H9 (cell line): ENCODE measurements at regions not wholly inside any gene's neighbourhood (a gene's known extent, or its start where the extent isn't known, plus 50 kb on each side); places are given as distances from the start of the nearest gene placed in this dataset.

ENCODE experiments used
- DNase-seq: peaks from one replicate; pipeline ENCODE4 v3.0.0-alpha.2; 2017
- H2AFZ ChIP-seq: one replicate; pipeline ENCODE4 v1.6.1; 2013; ENCODE audit warnings: mild to moderate bottlenecking, low read length, control low read depth, moderate library complexity
- H2AK5ac ChIP-seq: 2 replicates; pipeline ENCODE4 v1.6.1; 2013; ENCODE audit warnings: low read length, control low read depth, mixed read lengths; ENCODE audit not compliant: insufficient read length
- H2BK120ac ChIP-seq: one replicate; pipeline ENCODE4 v1.6.1; 2013; ENCODE audit warnings: low read depth, mild to moderate bottlenecking, low read length, control low read depth, inconsistent platforms; ENCODE audit not compliant: poor library complexity, severe bottlenecking
- H2BK12ac ChIP-seq: 2 replicates; pipeline ENCODE4 v1.6.1; 2013; ENCODE audit warnings: low read length, control low read depth, mixed read lengths, low read depth; ENCODE audit not compliant: insufficient read length
- H2BK15ac ChIP-seq: 2 replicates; pipeline ENCODE4 v1.6.1; 2013; ENCODE audit warnings: low read depth, low read length, control low read depth
- H2BK20ac ChIP-seq: one replicate; pipeline ENCODE4 v1.6.1; 2013; ENCODE audit warnings: low read depth, mild to moderate bottlenecking, low read length, control low read depth, inconsistent platforms; ENCODE audit not compliant: poor library complexity, severe bottlenecking
- H2BK5ac ChIP-seq: 2 replicates; pipeline ENCODE4 v1.6.1; 2013; ENCODE audit warnings: low read length, control low read depth, mixed read lengths; ENCODE audit not compliant: insufficient read length
- H3K14ac ChIP-seq: 2 replicates; pipeline ENCODE4 v1.6.1; 2013; ENCODE audit warnings: low read length, control low read depth; ENCODE audit not compliant: insufficient read depth
- H3K18ac ChIP-seq: 2 replicates; pipeline ENCODE4 v1.6.1; 2013; ENCODE audit warnings: low read depth, mild to moderate bottlenecking, mixed read lengths, low read length, control low read depth; ENCODE audit not compliant: insufficient read length
- H3K23ac ChIP-seq: 2 replicates; pipeline ENCODE4 v1.6.1; 2013; ENCODE audit warnings: low read length, control low read depth, mixed read lengths, low read depth; ENCODE audit not compliant: insufficient read length
- H3K23me2 ChIP-seq: 2 replicates; pipeline ENCODE4 v1.6.1; 2013; ENCODE audit warnings: low read depth, mild to moderate bottlenecking, mixed read lengths, low read length, control low read depth; ENCODE audit not compliant: insufficient read length, poor library complexity, severe bottlenecking
- H3K27ac ChIP-seq: 2 replicates; pipeline ENCODE4 v1.5.1; 2013; ENCODE audit warnings: low read length, control low read depth, mixed read lengths, low read depth; ENCODE audit not compliant: insufficient read length
- H3K27me3 ChIP-seq: 2 replicates; pipeline ENCODE4 v1.6.1; 2013; ENCODE audit warnings: low read length, control low read depth, inconsistent platforms; ENCODE audit not compliant: insufficient read depth
- H3K4ac ChIP-seq: 2 replicates; pipeline ENCODE4 v1.6.1; 2013; ENCODE audit warnings: low read depth, mild to moderate bottlenecking, control low read depth, inconsistent platforms, low read length, moderate library complexity
- H3K4me1 ChIP-seq: 2 replicates; pipeline ENCODE4 v1.6.1; 2013; ENCODE audit warnings: low read length, control low read depth, inconsistent platforms; ENCODE audit not compliant: insufficient read depth
- H3K4me2 ChIP-seq: 2 replicates; pipeline ENCODE4 v1.6.1; 2013; ENCODE audit warnings: low read length, control low read depth, mixed read lengths; ENCODE audit not compliant: insufficient read length, insufficient read depth
- H3K56ac ChIP-seq: 2 replicates; pipeline ENCODE4 v1.6.1; 2013; ENCODE audit warnings: low read depth, mild to moderate bottlenecking, mixed read lengths, low read length, control low read depth; ENCODE audit not compliant: insufficient read length
- H3K79me1 ChIP-seq: 2 replicates; pipeline ENCODE4 v1.6.1; 2013; ENCODE audit warnings: low read depth, mild to moderate bottlenecking, moderate library complexity, low read length, control low read depth, inconsistent platforms; ENCODE audit not compliant: insufficient read depth, poor library complexity, severe bottlenecking
- H3K79me2 ChIP-seq: 2 replicates; pipeline ENCODE4 v1.6.1; 2013; ENCODE audit warnings: low read length, control low read depth, inconsistent platforms; ENCODE audit not compliant: insufficient read depth
- H3K9ac ChIP-seq: 2 replicates; pipeline ENCODE4 v1.6.1; 2013; ENCODE audit warnings: low read length, control low read depth, mixed read lengths; ENCODE audit not compliant: insufficient read length; ENCODE audit errors: extremely low read depth
- H3K9me3 ChIP-seq: one replicate; pipeline ENCODE4 v1.6.1; 2013; ENCODE audit warnings: low read depth, low read length, inconsistent platforms; ENCODE audit not compliant: control insufficient read depth
- H3T11ph ChIP-seq: one replicate; pipeline ENCODE4 v1.6.1; 2013; ENCODE audit warnings: mild to moderate bottlenecking, low read length, control low read depth, inconsistent platforms
- H4K20me1 ChIP-seq: one replicate; pipeline ENCODE4 v1.6.1; 2013; ENCODE audit not compliant: control insufficient read depth, insufficient read length, insufficient read depth
- H4K5ac ChIP-seq: 2 replicates; pipeline ENCODE4 v1.6.1; 2013; ENCODE audit warnings: low read depth, mild to moderate bottlenecking, mixed read lengths, low read length, control low read depth; ENCODE audit not compliant: insufficient read length
- H4K8ac ChIP-seq: replicated peaks from 2 replicates; pipeline ENCODE4 v1.6.1; 2013; ENCODE audit warnings: low read length, control low read depth, mixed read lengths, low read depth; ENCODE audit not compliant: insufficient read length
- H4K91ac ChIP-seq: 2 replicates; pipeline ENCODE4 v1.6.1; 2013; ENCODE audit warnings: low read depth, mild to moderate bottlenecking, moderate library complexity, mixed read lengths, low read length, control low read depth; ENCODE audit not compliant: insufficient read length
- H3K27ac Mint-ChIP-seq, 3 experiments: 2 replicates in 2 of 3; 3 replicates in 1 of 3; pipeline ENCODE4 v1.8.0; 2020 to 2021; ENCODE audit warnings: mixed read lengths in 3 of 3, mild to moderate bottlenecking in 1 of 3, moderate library complexity in 1 of 3
- H3K27me3 Mint-ChIP-seq: 2 replicates; pipeline ENCODE4 v1.8.0; 2021; ENCODE audit warnings: low read depth, mild to moderate bottlenecking, moderate library complexity, mixed read lengths
- H3K36me3 Mint-ChIP-seq, 3 experiments: 2 replicates in 2 of 3; 3 replicates in 1 of 3; pipeline ENCODE4 v1.8.0; 2020 to 2021; ENCODE audit warnings: low read depth in 3 of 3, mixed read lengths in 3 of 3; ENCODE audit not compliant: insufficient read depth in 1 of 3
- H3K4me1 Mint-ChIP-seq, 2 experiments: 2 replicates each; pipeline ENCODE4 v1.8.0; 2020; ENCODE audit warnings: mixed read lengths in 2 of 2
- H3K4me3 Mint-ChIP-seq, 2 experiments: 2 replicates in 1 of 2; 3 replicates in 1 of 2; pipeline ENCODE4 v1.8.0; 2020 to 2021; ENCODE audit warnings: mild to moderate bottlenecking in 2 of 2, mixed read lengths in 2 of 2, moderate library complexity in 1 of 2
- H3K9me3 Mint-ChIP-seq, 2 experiments: 2 replicates in 1 of 2; 3 replicates in 1 of 2; pipeline ENCODE4 v1.8.0; 2020; ENCODE audit warnings: mild to moderate bottlenecking in 2 of 2, mixed read lengths in 2 of 2, moderate library complexity in 1 of 2
- CTCF ChIP-seq: fragments of 200-600 bp; sonication (generic); conservative IDR thresholded peaks from 3 replicates; pipeline ENCODE4 v1.8.0; 2021; ENCODE audit warnings: antibody characterized with exemption, mild to moderate bottlenecking
- WGBS: extraction: QIAGEN DNeasy Blood & Tissue Kit; methylation state at CpG from one replicate; pipeline ENCODE4 v1.1.7; 2013; ENCODE audit warnings: missing lambda C conversion rate, low lambda C conversion rate, mixed read lengths; ENCODE audit not compliant: insufficient read length; ENCODE audit errors: extremely low coverage; 5-methylcytosine and 5-hydroxymethylcytosine counted together

DNA sequence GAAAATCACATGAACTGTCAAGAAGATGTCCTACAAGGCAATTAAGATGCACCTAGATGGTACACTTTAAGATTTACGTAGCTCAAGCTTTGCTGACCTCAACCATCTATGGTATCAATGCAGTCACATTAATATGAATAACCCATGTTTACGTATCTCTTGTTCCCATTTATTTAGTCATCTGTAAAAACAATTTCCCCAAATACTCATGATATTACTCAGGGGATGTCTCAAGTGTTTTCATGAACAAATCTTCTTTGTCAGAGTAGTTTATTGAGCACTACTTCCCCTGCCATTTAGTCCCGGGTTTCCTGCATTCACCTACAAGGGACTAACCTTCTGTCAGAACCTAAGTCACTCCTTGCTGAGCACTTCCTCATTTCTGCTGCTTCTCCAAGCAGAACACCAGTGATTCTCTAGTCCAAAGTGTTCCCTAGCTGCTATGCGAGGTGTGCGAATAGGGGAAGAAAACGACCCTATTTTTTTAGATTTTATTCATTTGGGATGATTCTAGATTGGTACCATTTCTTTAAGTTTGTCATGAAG lies 554.3 kb upstream of the LRRC4C start:
- Histone ChIP-seq H3K79me2 (no peaks in the 10 kb centered on the region), H4K8ac (no peak overlapping the region), H3K18ac (no peak overlapping the region), H3K4ac (no peak overlapping the region), H4K5ac (no peak overlapping the region), H3K9ac (no peak overlapping the region), H2BK12ac (no peak overlapping the region), H4K20me1 (no peaks in the 10 kb centered on the region), H3K9me3 (no peaks in the 10 kb centered on the region), H3K4me2 (no peak overlapping the region), H2BK5ac (no peak overlapping the region), H3K23ac (no peak overlapping the region), H3K14ac (no peak overlapping the region), H3K4me1 (no peaks in the 10 kb centered on the region), H3K27me3 (no peaks in the 10 kb centered on the region), H4K91ac (no peak overlapping the region), H3K27ac (no peak overlapping the region), H2BK20ac (no peak overlapping the region), H3K23me2 (no peaks in the 10 kb centered on the region), H2BK120ac (no peak overlapping the region), H3K56ac (no peak overlapping the region), H2AK5ac (no peak overlapping the region), H3T11ph (no peak overlapping the region), H3K79me1 (no peaks in the 10 kb centered on the region), H2AFZ (no peak overlapping the region), H2BK15ac (no peak overlapping the region)
- no peak for TF ChIP-seq CTCF
- no peaks in the 10 kb centered on the region; a peak in 1 of 5 replicates for H3K9me3 Mint-ChIP-seq
- DNase-seq, result no peak
- H3K27me3 Mint-ChIP-seq, result no peaks in the 10 kb centered on the region
- no peak overlapping the region for H3K4me3 Mint-ChIP-seq
- H3K4me1 Mint-ChIP-seq, result peaks cover 0 to 2% of the 10 kb centered on the region in 2 experiments; a peak in 1 of 4 replicates
- H3K27ac Mint-ChIP-seq, result no peak overlapping the region; a peak in 1 of 7 replicates
- WGBS, result no CpG with 5 or more reads among the region's 6 CpGs
- H3K36me3 Mint-ChIP-seq, result no peaks in the 10 kb centered on the region
